ENCODE measurements at regions not wholly inside any gene's neighbourhood (a gene's known extent, or its start where the extent isn't known, plus 50 kb on each side); places are given as distances from the start of the nearest gene placed in this dataset.
"Not testable (repeated sequence)": the region's sequence is repeated elsewhere in the genome, so short reads cannot be mapped to it uniquely, and the experiment has no call there.

DNA sequence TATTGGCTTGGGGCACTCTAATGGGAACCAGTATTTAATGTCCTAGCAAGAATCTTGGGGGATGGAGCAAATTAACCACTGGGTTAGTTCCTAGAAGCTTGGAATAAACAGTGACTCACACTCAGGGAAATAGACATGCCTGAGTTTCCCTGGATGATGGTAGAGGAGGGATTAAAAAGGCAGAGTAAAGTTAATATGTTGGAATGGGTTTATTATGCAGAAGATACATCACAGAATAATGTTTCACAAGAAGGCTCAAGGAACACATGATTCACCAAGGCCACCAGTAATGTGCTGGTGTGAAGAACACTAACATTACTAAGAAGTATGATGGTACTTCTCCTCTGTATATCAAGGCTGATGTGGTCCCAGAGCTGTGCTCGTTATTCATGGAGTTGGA lies 752.9 kb upstream of the SEMA6A start:
- DNase-seq = no peak
- ATAC-seq = no peak
- H3K36me3 ChIP-seq = no peaks in the 10 kb centered on the region
- no peak overlapping the region for H3K4me3 ChIP-seq
- TF ChIP-seq, protein P1, sequence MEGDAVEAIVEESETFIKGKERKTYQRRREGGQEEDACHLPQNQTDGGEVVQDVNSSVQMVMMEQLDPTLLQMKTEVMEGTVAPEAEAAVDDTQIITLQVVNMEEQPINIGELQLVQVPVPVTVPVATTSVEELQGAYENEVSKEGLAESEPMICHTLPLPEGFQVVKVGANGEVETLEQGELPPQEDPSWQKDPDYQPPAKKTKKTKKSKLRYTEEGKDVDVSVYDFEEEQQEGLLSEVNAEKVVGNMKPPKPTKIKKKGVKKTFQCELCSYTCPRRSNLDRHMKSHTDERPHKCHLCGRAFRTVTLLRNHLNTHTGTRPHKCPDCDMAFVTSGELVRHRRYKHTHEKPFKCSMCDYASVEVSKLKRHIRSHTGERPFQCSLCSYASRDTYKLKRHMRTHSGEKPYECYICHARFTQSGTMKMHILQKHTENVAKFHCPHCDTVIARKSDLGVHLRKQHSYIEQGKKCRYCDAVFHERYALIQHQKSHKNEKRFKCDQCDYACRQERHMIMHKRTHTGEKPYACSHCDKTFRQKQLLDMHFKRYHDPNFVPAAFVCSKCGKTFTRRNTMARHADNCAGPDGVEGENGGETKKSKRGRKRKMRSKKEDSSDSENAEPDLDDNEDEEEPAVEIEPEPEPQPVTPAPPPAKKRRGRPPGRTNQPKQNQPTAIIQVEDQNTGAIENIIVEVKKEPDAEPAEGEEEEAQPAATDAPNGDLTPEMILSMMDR (IDR thresholded peaks at IDR 0.05) = no peak
- H3K9me3 ChIP-seq = no peaks in the 10 kb centered on the region
- intact Hi-C loops (cut with DNase I) = no loop called here
- no peaks in the 10 kb centered on the region for H3K27me3 ChIP-seq
- no peaks in the 10 kb centered on the region for H3K4me1 ChIP-seq
- H3K27ac ChIP-seq = no peak overlapping the region

DNA sequence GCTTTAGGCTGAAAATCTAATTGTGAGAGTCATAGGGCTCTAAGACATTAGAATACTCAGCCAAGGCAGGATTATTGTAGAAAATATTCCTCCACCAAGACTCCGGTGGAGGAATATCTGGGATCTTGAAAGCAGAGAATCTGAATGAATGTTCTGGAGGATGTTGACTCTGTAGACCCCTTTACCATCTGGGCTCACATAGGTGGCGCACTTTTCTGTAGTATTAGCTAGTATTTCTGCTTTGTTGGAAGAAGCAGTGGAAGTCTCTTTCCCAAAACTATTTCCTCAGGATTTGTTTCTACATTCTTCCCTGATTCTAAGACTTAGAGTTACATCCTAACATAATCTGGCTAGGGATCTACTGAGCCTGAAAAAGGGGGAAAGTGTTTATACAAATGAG lies 752.4 kb upstream of the SEMA6A start:
- Histone ChIP-seq H3K27ac (no peak overlapping the region), H3K9me3 (no peaks in the 10 kb centered on the region), H3K4me3 (no peak overlapping the region), H3K36me3 (no peaks in the 10 kb centered on the region), H3K27me3 (no peaks in the 10 kb centered on the region), H3K4me1 (no peaks in the 10 kb centered on the region)
- intact Hi-C loops (cut with DNase I) = no loop called here
- ATAC-seq = no peak
- DNase-seq = no peak
- TF ChIP-seq, protein P1 (IDR thresholded peaks at IDR 0.05) = no peak

DNA sequence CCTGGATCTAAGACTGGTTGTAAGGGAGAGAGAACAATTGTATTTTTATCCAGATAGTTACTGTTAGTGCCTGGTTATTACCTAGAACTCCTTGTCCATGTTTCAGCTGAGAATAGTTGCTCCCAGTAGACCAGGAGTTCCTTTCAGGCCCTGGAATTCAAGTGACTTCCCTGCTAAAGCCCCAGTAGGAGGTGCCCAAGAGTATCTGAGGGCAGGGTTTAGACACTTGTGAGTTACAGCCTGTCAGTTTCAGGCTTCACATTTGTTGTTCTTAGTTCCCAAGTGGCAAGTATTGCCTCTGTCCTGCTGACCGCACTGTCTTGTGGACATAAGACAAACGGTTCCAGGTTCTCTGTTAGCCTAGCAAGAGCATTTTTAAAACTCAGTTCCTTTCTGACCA lies 743.9 kb upstream of the SEMA6A start:
- ATAC-seq (no peak), DNase-seq (no peak)
- Histone ChIP-seq H3K36me3 (no peaks in the 10 kb centered on the region), H3K27ac (no peak overlapping the region), H3K27me3 (no peaks in the 10 kb centered on the region), H3K4me3 (no peak overlapping the region), H3K4me1 (no peaks in the 10 kb centered on the region), H3K9me3 (no peaks in the 10 kb centered on the region)
- TF ChIP-seq, protein P1 (IDR thresholded peaks at IDR 0.05) = no peak
- intact Hi-C loops (cut with DNase I) = no loop called here

DNA sequence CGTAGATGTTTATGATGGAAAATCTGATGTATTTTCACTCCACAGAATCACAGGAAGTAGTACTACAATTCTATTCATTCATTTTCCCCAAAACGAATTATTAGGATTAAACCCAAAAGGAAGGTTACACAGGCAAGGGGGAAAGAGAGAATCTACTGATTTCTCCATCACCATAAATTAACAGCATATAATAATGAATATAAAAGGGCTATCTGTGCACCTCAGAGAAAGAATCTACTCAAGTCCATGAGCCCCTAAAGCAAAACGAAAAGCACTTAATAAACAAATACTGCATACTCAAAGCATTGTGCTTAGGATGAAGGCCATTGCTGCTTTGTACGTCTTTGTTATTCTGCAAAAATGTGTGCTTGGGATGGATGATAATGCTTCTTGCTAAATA lies 740.5 kb upstream of the SEMA6A start:
- intact Hi-C loops (cut with DNase I) = no loop called here

DNA sequence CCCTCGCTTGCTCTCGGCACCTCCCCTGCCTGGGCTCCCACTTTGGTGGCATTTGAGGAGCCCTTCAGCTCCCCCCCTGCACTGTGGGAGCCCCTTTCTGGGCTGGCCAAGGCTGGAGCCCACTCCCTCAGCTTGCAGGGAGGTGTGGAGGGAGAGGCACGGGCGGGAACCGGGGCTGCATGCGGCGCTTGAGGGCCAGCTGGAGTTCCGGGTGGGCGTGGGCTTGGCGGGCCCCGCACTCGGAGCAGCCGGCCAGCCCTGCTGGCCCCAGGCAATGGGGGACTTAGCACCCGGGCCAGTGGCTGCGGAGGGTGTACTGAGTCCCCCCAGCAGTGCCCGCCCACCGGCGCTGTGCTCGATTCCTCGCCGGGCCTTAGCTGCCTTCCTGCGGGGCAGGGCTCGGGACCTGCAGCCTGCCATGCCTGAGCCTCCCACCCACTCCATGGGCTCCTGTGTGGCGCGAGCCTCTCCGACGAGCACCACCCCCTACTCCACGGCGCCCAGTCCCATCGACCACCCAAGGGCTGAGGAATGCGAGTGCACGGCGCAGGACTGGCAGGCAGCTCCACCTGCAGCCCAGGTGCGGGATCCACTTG lies 730.0 kb upstream of the SEMA6A start:
- H3K4me3 ChIP-seq; H3K36me3 ChIP-seq; intact Hi-C loops (cut with DNase I); H3K27me3 ChIP-seq; H3K9me3 ChIP-seq; DNase-seq; H3K4me1 ChIP-seq; H3K27ac ChIP-seq; ATAC-seq: not testable (repeated sequence)

More for the DNA sequence above, 740.5 kb upstream of the SEMA6A start:
- H3K36me3 ChIP-seq = no peaks in the 10 kb centered on the region
- ATAC-seq (no peak), DNase-seq (no peak)
- H3K4me3 ChIP-seq = no peak overlapping the region
- H3K4me1 ChIP-seq = no peaks in the 10 kb centered on the region
- H3K27me3 ChIP-seq = no peaks in the 10 kb centered on the region
- no peak overlapping the region for H3K27ac ChIP-seq
- H3K9me3 ChIP-seq = no peaks in the 10 kb centered on the region
- TF ChIP-seq, protein P1 (IDR thresholded peaks at IDR 0.05) = no peak

DNA sequence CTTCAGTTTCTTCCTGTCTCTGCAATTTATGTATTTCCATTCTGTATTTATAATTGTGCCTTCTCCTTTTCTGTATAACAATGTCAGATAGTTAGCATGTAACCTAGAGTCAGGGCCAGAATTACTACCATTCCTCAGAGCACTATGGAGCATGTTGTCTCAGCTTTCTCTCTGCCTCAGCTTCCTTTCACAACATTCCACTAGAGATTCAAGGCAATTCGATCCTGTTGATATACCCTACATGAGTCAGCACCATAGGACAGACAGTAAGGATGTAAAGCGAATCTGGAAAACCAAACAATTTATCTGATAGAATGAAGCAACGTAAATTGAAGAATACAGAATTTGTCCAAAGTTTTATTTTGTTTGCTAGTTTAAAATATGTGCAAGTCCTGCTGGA lies 728.3 kb upstream of the SEMA6A start:
- H3K27me3 ChIP-seq = no peaks in the 10 kb centered on the region
- DNase-seq (no peak), ATAC-seq (no peak)
- H3K4me3 ChIP-seq = no peak overlapping the region
- TF ChIP-seq, protein P1 (IDR thresholded peaks at IDR 0.05) = no peak
- no peaks in the 10 kb centered on the region for H3K36me3 ChIP-seq
- no peak overlapping the region for H3K27ac ChIP-seq
- intact Hi-C loops (cut with DNase I) = no loop called here
- H3K9me3 ChIP-seq = no peaks in the 10 kb centered on the region
- H3K4me1 ChIP-seq = no peaks in the 10 kb centered on the region
